T47D (cell line): ENCODE measurements at regions not wholly inside any gene's neighbourhood (a gene's known extent, or its start where the extent isn't known, plus 50 kb on each side); places are given as distances from the start of the nearest gene placed in this dataset.

ENCODE experiments used
- DNase-seq, 2 experiments: peaks; one replicate each; pipeline versions ENCODE4 v3.0.0 to v3.0.0-alpha.2; 2011 to 2012; ENCODE audit warnings: low read depth in 1 of 2, low spot score in 1 of 2
- JUND ChIP-seq: IDR thresholded peaks from 2 replicates; pipeline ENCODE4 v1.6.1; 2012; ENCODE audit warnings: low read depth
- in situ Hi-C: cut with HindIII; loops from 2 replicates; pipeline ENCODE4 v1.10.0; 2016; ENCODE audit warnings: low sequenced_read_pairs, low pct_unique_long_range_greater_than_20kb

- in situ Hi-C loops, result no loop called here
- no peak for DNase-seq
- TF ChIP-seq JUND, result no peak
Observed at GRCh38 chr2:18741191-18741590, 151.8 kb upstream of the NT5C1B start.

- in situ Hi-C loops, result no loop called here
- DNase-seq, result no peak
- TF ChIP-seq JUND, result no peak
Observed at GRCh38 chr2:18740474-18740881, 151.1 kb upstream of the NT5C1B start.

GRCh38 chr2:18731666-18732065 lies 142.3 kb upstream of the NT5C1B start:
- no peak for DNase-seq
- TF ChIP-seq JUND, result no peak
- in situ Hi-C loops, result no loop called here

- DNase-seq, result no peak
- TF ChIP-seq JUND, result no peak
- in situ Hi-C loops, result no loop called here
Observed at GRCh38 chr2:18724371-18725145, 135.2 kb upstream of the NT5C1B start.

GRCh38 chr2:18723219-18723618 lies 133.8 kb upstream of the NT5C1B start:
- in situ Hi-C loops, result no loop called here
- TF ChIP-seq JUND, result no peak
- no peak for DNase-seq

GRCh38 chr2:18722101-18722500 lies 132.7 kb upstream of the NT5C1B start:
- in situ Hi-C loops, result no loop called here
- no peak for TF ChIP-seq JUND
- no peak for DNase-seq

GRCh38 chr2:18721038-18721922 lies 131.9 kb upstream of the NT5C1B start:
- in situ Hi-C loops, result no loop called here
- no peak for TF ChIP-seq JUND

GRCh38 chr2:18719978-18720775 lies 130.8 kb upstream of the NT5C1B start:
- TF ChIP-seq JUND, result no peak
- in situ Hi-C loops, result no loop called here
- DNase-seq, result no peak

More at GRCh38 chr2:18721038-18721922, 131.9 kb upstream of the NT5C1B start:
- DNase-seq, result no peak

- TF ChIP-seq JUND, result no peak
- in situ Hi-C loops, result no loop called here
- DNase-seq, result no peak
Observed at GRCh38 chr2:18708203-18708715, 118.9 kb upstream of the NT5C1B start.

- TF ChIP-seq JUND, result no peak
- in situ Hi-C loops, result no loop called here
Observed at GRCh38 chr2:18706001-18706400, 116.6 kb upstream of the NT5C1B start.

GRCh38 chr2:18704276-18704675 lies 114.9 kb upstream of the NT5C1B start:
- TF ChIP-seq JUND, result no peak
- in situ Hi-C loops, result no loop called here
- no peak for DNase-seq

More at GRCh38 chr2:18706001-18706400, 116.6 kb upstream of the NT5C1B start:
- DNase-seq, result no peak

GRCh38 chr2:18703555-18703954 lies 114.2 kb upstream of the NT5C1B start:
- no peak for TF ChIP-seq JUND
- DNase-seq, result no peak
- in situ Hi-C loops, result no loop called here
